HG03342 (cell line): ENCODE measurements at regions not wholly inside any gene's neighbourhood (a gene's known extent, or its start where the extent isn't known, plus 50 kb on each side); places are given as distances from the start of the nearest gene placed in this dataset.
A peak's percentile ranks its signal among the peaks of the same experiment; 100 is the strongest.

ENCODE experiments used
- ATAC-seq: cut with Tn5 transposase; IDR thresholded peaks from one replicate; pipeline ENCODE4 v1.9.1; 2021; ENCODE audit warnings: mild to moderate bottlenecking, moderate library complexity; ENCODE audit not compliant: unreplicated experiment

GRCh38 chr5:164359260-164360255 lies 854.1 kb downstream of the MAT2B start:
- ATAC-seq = peak; percentile 11

GRCh38 chr5:164360589-164360988 lies 855.2 kb downstream of the MAT2B start:
- ATAC-seq = no peak

GRCh38 chr5:164361986-164362385 lies 856.6 kb downstream of the MAT2B start:
- no peak for ATAC-seq

- no peak for ATAC-seq
Observed at GRCh38 chr5:164362835-164363234, 857.4 kb downstream of the MAT2B start.

GRCh38 chr5:164364237-164365208 lies 859.1 kb downstream of the MAT2B start:
- ATAC-seq = no peak

- ATAC-seq = no peak
Observed at GRCh38 chr5:164370841-164371240, 865.4 kb downstream of the MAT2B start.

GRCh38 chr5:164372892-164373291 lies 867.5 kb downstream of the MAT2B start:
- ATAC-seq = no peak

- ATAC-seq = no peak
Observed at GRCh38 chr5:164373876-164374275, 868.5 kb downstream of the MAT2B start.

GRCh38 chr5:164375051-164375450 lies 869.6 kb downstream of the MAT2B start:
- ATAC-seq = no peak

GRCh38 chr5:164376843-164377242 lies 871.4 kb downstream of the MAT2B start:
- ATAC-seq = no peak

- no peak for ATAC-seq
Observed at GRCh38 chr5:164377746-164378145, 872.3 kb downstream of the MAT2B start.

GRCh38 chr5:164383662-164384061 lies 878.2 kb downstream of the MAT2B start:
- no peak for ATAC-seq

GRCh38 chr5:164392531-164392930 lies 887.1 kb downstream of the MAT2B start:
- no peak for ATAC-seq

GRCh38 chr5:164394686-164395194 lies 889.3 kb downstream of the MAT2B start:
- no peak for ATAC-seq

GRCh38 chr5:164412531-164412930 lies 907.1 kb downstream of the MAT2B start:
- no peak for ATAC-seq

- no peak for ATAC-seq
Observed at GRCh38 chr5:164420161-164420560, 914.7 kb downstream of the MAT2B start.

- no peak for ATAC-seq
Observed at GRCh38 chr5:164422400-164422799, 917.0 kb downstream of the MAT2B start.

GRCh38 chr5:164431634-164432304 lies 926.4 kb downstream of the MAT2B start:
- no peak for ATAC-seq

GRCh38 chr5:164433106-164433870 lies 927.9 kb downstream of the MAT2B start:
- ATAC-seq = no peak

- no peak for ATAC-seq
Observed at GRCh38 chr5:164435576-164435975, 930.2 kb downstream of the MAT2B start.
